Effector CD8-positive, alpha-beta T cell (primary cell): ENCODE measurements at regions not wholly inside any gene's neighbourhood (a gene's known extent, or its start where the extent isn't known, plus 50 kb on each side); places are given as distances from the start of the nearest gene placed in this dataset.

Experiments
- DNase-seq: peaks from one replicate; lab custom pipeline; 2025; lab: John Stamatoyannopoulos, UW

DNA sequence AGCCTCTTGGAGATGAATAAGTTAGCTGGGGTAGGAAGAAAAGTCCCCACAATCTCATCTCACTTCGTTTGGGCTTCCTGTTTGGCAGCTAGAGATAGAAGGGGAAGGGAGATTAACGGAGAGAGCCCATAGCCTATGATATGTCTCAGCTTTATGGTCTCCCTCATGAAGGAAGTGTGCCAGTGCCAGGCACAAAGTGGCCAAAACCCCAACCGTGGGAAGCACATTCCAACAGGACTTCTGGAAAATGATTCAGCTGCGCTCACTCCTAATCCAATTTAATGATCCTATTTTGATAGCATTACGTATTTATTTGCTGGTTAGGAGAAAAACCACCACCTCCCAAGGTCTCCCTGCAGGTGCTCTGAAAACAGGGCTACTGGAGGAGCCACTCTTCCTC, 303.1 kb upstream of the CLINT1 start:
- DNase-seq, result no peak

DNA sequence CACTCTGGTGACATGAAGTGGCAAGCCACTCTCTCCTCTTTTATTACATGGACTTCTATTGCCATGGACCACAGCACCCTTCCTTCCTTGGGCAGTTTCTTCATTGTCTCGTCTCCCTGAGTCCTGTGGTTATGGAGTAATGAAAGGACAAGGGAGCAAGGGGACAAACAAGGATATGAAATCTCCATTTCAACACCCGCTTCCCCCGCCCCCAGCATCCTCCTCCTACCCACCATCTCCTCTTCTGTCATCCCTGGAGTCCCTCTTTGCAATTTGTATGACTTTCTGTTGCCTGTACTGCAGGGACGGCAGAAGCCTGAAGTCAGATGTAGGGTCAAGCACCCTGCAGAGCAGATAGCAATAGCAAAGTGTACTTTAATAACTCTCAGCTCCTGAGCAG, 300.7 kb upstream of the CLINT1 start:
- DNase-seq, result no peak

DNA sequence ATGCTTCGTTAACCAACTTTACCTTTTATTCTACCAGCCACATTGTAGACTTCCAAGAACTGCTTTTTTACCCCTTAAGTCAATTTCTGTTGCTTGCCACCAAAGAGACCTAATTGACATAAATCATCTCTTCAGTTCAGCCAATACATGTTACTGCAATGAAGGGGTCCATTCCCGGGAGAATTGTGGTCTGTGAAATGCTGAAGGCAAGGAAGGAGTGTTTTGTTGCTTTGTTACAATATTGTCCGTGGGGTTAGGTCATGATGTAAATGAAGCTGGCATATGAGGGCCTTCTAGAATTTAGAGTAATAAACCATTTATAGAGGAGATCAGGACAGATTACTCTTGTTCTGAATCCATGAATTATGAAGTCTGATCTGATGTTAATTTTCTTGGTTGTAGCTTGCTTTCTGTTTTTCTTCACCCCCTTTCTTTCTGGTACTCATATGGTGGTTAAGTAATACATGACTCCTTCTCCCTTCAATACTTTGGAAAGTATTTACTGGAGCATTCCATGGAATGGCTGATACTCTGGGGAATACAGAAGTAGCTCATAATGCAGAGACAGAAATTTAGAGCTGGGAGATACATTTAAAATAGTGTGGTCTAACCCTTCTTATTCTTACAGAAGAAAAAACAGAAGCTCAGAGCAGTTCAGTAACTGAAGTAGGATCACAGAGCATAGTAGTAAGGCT, 297.0 kb upstream of the CLINT1 start:
- no peak for DNase-seq

DNA sequence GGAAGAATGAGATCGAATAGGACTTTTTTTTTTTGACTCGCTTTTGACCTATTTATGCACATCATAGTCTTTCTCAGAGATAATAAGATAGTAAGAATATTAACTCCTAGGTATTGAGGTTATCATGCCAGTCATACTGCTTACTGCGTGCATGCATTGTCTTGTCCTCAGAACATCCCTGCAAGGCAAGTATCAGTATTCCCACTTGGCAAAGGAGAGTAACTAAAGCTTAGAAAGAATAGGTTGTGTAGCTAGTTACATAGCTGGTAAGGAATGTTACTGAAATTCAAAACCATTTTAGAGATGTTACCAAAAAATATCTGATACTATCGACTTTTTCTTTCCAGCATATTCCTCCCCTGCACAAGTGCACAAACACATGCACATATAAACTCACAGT, 296.1 kb upstream of the CLINT1 start:
- no peak for DNase-seq

DNA sequence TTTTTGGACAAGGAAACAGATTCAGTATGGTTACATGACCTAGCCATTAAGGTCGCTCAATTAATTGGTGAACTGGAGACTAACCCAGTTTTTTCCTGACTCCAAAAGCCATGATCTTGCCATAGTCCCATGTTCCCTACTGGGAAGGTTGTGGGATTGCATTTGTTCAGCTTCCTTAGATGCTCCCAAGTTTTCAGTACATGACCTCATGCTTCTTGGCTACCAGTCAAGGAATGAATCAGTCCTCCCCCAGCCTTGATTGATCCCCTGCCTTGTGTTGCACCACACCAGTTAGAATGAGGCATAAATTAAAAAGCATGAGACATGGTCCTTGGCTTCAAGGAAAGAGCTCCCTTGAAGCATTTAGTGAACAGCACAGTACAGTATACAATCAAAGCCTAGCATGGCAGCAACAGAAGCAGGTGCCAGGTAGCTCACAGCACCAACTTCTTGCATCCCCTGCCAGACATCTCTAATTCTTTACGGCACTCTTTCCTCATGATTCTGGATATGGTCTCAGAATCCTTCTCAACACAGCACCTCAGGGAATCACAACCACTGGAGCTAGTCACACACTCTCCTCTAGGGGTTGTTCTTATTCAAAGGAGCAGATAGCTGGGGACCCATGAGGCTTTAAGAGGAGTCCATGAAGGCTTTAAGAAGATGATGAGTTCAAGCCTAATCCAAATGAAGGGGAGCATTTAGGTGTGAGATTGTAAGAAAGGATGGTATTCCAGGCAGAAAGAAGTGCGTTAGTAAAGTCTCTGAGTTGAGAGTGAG, 295.5 kb upstream of the CLINT1 start:
- no peak for DNase-seq

DNA sequence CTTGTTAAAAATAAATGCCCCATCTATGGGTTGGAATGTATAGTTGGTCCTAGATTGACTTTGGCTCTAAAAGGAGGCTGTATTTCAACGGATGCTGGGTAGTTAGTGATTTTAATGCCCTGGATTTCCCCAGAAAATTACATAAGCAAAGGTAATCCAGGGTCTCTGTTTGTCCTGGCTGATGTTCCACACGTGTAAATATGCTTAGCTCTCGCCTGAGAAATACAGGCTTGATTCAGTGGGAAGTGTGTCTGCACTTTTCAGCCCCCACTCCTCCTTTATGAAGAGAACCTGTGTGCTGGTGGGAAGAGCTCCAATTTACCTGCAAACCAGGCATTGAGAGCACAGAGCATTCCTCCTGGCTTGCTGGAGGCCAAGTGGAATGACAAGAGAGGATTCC, 294.6 kb upstream of the CLINT1 start:
- DNase-seq, result no peak

DNA sequence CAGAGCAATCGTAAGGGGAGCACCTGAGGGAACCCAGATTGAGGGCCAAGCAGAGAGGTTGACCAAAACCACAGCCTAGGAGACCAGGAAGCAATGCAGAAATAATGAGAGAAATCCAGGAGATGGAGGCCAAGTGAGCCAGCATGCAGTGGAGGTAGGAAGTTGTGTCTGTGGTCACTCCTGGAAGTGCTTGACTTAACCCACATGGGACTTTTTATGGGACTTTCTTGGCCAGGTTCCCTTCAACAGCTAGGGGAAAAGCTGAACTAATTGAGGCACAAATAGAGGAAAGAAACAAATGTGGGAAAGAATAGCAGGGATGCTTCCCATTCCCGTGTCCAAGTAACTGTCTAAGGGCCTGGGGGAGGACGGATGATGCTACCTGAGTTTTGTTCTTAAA, 293.2 kb upstream of the CLINT1 start:
- no peak for DNase-seq

DNA sequence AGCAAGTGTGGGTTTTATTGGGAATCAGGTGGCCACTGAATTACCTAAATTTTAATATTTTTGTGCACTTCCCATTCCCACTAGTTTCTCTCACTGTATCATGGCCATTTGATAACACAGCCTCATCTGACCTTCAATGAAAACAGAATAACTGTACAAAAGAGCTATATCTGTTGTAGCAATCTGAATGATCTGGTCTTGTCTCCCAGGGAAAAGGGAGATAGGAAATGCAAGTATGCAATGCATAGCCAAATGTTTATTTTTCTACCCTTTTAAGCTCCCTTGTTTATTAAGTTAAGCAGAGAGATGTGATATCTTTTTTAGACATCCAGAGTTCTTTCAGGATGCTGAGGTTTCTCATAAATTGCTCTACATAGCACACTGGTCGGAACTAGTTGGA, 288.3 kb upstream of the CLINT1 start:
- DNase-seq, result no peak

DNA sequence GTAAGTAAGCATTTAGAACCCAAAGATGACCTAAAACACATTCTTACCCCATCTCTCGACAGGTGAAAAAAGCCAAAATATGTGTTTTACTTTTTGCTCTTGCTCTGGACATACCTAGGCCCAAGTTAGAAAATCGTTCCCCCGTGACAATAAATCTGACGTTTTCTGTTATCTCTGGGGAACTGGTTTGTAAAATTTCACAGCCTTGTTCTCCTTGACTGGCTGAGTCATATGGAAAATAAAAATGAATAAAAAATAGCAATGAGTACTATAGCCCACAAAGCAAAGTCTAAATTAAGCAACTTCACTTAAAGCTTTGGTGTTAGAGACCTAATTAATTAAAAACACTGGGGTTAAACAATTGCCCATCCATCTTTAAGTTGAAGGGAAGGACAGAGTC, 286.9 kb upstream of the CLINT1 start:
- DNase-seq, result no peak

DNA sequence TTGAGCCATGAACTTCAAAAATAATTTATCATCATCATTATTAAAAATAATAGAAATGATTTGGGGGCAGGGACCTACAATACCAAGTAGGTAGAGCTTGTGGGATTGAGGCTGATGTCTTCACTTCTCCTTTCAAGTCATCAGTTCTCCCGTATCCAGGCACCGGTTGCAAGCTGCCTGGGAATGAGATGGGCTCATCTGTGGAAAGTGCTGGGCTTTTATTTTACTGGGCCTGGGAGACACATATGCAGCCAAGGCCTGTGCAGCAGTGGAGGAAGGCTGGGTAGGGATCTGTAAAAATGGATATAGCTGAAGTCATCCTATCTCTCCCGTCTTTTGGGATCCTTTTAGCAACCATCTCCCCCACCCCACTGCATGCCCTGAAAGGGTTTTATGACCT, 284.1 kb upstream of the CLINT1 start:
- DNase-seq, result no peak

DNA sequence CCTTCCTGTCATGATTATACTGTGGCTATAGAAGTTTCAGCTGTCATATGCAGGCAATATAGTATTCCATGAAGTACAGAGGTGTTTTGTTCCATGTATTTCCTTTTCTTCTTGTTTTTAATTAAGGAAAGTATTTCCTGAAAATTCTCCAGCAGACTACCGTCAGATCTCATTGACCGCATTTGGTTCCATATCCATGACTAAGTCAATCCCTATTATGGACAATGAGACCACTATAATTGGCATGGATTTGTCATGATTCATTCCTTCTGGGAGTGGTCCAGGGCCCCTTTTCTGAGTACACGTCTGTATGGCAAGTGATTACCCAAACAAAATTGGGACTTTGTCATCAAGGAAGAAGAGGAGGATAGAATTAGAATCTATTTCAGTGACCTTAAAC, 283.2 kb upstream of the CLINT1 start:
- DNase-seq, result no peak

DNA sequence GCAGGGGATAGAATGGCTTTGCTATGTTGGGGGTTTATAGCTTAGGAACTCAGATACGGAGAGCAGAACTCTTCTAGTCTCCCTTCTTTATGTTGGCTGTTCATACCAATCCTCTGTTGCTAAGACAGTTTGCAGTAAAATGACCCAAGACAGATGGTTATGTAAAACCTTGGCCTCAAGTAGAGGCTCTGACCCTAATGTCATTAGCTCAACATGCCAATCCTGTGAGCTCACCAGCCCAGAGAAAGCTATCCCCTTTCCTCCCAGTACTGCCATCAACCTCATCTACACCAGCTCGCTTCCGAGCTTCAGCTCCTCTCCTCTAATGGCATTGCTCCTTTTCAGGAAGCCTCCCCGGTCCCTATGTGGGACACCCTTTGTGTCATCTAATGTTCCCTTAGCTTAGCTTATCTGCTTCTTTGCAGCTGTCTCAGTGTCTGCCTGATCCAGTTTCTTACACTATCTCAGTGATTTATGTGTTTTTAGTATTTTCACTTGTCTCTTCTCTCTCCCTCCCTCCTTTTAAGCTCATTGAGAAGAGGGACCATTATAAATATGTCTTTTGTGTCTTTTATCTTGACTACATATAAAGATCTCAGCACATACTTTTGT, 281.3 kb upstream of the CLINT1 start:
- no peak for DNase-seq

DNA sequence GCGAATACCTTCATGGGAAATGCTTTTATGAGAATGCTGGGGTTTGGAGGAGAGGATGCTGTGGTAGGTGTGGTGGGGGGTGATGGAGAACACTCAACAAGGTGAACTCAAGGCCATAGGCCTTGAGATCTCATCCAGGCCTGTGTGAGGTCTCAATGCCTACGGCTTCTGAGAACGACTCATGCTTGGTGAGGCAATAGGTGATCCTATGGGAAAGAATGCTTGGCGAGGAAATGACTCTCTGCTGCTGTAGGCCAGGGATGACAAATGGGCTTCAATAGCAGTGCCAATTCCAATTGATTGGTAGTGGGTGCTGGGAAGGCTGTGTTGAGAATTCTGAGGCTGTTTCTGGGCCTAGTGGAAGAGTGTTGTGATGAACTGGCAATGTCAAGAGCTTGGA, 280.2 kb upstream of the CLINT1 start:
- no peak for DNase-seq

DNA sequence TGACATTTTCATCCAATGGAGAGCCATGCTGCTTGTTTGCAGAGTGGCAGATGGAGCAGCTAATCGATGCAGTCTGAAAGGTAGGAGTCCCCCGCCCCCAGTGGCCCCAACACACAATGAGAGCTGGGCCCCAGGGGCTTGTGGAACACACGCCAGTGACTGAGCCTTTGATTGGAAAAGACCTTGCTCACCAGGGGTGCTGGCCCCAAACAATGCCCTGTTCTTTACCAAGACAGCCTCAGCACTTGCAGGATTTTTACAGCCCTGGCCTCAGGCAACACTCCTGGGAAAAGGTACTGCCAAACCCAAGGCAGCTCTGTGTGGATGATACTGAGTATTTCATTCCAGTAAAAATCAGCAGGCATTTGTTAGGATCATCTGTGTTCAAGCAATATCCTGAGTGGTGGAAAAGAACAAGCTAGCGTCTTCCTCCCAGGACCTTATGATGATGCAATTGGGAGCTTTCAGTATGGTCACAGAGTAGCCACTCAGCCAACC, 276.8 kb upstream of the CLINT1 start:
- DNase-seq, result no peak

DNA sequence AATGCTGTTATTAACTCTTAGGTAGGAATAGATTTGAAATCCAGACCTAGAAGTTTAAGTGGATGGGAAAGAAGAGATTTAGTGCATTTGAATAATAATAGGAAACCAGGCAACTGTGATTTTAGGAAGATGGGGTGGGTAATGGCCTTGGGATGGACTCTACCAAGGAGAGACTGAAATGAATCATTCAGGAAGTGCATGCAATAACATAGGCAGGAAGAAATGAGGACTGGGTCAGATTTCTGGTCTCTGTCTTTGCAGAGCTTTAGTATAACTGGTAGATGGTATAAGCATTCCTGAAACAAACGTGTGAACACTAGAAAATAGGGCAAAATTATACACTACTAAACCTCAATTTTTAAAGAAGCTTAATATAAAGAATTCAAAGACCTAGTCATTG, 274.4 kb upstream of the CLINT1 start:
- DNase-seq, result no peak

DNA sequence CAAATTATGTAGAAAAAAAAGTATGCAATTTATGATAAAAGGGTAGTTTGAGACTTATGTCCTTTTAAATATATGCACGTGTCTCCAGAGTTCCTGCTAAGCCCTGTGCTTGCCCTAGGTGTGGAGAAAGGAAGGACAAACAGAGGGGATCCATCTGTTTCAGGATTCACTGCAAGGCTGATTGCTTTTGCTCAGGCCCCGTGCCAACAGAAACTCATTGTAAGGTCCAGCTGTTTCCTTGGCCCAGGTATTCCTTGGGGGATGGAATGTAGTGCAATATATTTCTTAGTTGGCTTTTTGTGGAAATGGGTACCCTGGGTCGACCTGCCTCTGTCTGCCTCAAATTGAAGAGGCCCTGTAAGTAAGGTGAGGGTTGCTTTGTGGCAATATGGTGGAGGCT, 268.6 kb upstream of the CLINT1 start:
- no peak for DNase-seq

DNA sequence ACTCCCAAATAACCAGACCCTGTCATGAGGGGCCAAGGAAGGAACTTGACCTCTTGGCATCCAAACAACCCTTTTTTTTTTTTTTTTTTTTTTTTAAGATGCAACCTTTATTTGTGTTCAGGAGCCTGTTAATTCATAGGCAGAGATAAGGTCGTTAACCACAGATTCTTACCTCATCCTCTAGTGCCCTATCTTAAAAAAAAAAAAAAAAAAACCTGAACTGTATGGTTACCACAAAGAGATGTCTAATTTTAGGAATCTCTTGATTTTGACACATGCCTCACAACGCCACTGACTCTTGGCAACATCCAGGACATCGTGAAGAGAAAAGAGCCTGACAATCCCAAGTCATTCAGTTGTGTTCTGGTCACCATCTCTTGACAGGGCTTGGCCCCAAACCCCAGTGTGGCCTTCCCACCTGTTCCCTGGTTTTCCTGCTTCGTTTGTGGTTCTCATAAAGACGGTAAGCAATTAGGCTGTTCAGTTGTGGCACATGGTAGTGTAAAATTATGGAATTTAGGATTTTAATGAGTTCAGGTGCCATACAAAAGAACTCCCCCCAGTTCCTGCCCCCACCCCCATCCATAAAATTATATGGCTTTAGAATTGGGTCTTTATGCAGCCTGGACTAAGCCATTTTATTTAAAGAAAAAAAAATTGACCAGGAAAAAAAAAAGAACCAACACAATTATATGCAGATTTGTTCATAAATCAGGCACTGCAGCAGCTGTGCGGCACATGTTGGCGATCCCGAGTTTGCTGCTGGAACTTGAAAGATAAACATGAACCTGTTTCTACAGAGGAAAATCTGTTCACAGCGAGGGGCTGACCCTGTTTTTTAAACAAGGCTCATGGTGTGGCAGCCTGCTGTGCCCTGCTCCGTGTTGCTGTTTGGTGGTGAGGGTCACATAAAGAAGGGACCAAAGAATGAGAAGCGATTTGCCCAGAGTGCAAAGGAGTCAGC, 267.8 kb upstream of the CLINT1 start:
- DNase-seq, result no peak

DNA sequence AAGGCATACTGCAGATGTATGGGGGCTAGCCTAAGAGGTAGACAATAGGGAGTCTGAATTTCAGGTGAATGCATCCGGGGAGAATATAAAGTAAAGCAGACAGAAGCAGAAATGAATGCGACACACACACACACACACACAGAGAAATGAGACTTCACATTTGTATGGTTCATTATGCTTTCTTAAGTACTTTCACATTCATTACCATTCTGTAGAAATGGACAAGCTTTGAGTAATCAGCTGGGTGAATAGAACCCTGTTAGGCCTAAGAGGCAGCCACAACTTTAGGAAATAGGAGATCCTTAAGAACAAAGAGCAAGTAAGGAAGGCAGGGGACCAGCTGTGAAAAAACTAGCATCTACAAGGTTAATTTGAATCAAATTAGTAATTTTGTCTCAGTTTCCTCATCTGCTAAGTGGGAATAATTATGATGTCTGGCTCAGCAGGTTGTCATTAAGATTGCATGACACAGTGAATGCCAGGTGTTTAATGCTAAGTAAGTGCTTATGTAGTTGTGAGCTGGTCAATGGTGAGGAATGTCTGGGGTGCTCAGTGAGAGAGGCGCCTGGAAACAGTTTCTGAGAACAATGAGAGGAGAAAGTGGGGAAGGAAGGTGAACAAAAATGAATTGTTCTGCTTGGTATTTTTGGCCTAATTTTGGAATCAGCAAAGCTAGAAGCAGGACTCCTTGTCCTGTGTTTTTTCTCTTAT, 265.8 kb upstream of the CLINT1 start:
- no peak for DNase-seq

DNA sequence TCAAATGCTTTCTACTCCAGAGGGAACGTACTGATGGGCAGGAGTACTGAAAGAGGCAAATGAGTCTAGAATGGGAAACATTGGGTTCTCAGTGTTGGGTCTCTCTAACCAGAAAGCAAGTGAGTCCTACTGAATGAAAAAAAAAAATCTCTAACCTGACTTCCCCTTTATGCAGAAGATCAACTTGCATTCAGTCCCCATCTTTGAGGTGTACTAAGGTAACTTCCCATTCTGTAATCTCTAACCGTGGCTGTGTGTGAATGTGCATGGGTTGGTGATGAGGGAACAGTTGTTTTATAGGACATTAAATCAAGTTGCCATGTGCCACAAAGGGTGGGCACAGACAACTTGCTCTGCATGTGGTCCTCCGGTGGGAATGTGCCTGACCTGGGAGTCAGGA, 264.6 kb upstream of the CLINT1 start:
- no peak for DNase-seq

DNA sequence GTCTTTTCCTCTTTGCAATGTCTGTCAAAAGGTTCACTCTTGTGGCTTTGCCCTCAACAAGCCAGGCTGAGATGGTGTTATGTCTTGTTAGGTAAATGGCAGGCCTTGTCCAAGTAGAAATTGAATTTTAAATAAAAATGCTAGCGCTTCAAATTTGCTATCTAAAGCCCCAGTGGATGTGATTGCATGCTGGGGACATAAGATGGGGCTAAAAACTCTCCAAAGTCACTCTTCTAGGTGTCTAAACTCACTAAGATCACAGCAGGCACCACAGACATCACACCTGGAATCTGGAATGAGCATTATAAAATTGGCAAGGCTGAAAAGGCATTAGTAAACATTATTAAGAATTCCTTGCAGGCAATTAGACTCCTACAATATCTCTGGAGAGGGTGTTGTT, 262.7 kb upstream of the CLINT1 start:
- no peak for DNase-seq

DNA sequence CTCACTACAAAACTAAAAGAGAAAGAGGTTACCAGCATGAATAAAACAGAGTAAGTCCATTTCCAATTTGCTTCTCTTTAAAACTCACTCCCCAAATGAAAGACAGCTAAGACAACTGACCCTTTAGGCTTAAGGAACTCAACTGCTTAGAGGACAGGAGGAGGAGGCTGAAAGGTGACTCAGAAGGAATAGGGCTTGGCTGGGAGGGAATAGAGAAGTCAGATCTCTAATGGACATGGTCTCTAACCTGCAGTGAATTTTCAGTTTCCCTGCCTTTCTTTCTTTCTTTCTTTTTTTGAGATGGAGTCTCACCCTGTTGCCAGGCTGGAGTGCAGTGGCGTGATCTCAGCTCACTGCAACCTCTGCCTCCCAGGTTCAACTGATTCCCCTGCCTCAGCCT, 261.8 kb upstream of the CLINT1 start:
- no peak for DNase-seq
